ENCODE measurements at regions not wholly inside any gene's neighbourhood (a gene's known extent, or its start where the extent isn't known, plus 50 kb on each side); places are given as distances from the start of the nearest gene placed in this dataset.

- Histone ChIP-seq H3K79me2 (ENCODE audit: insufficient read depth, low read depth, low read length) (peaks cover 18% of the 10 kb centered on the region; the same call in 1 of the 2 replicates), H3K9me3 (ENCODE audit: low read length) (no peaks in the 10 kb centered on the region), H2AFZ (ENCODE audit: low read length) (no peak overlapping the region), H3K36me3 (ENCODE audit: insufficient read depth, low read length) (peaks cover 50% of the 10 kb centered on the region), H3K4me1 (ENCODE audit: insufficient read depth, low read length, poor library complexity, severe bottlenecking) (peaks cover 13% of the 10 kb centered on the region), H3K9me2 (ENCODE audit: insufficient read depth, low read length) (no peaks in the 10 kb centered on the region), H4K20me1 (ENCODE audit: insufficient read depth, low read length) (peaks cover 9% of the 10 kb centered on the region; the same call in 1 of the 2 replicates), H3K27ac (ENCODE audit: low read depth, low read length, poor library complexity, severe bottlenecking) (no peak overlapping the region), H3K4me3 (ENCODE audit: low read depth, low read length, poor library complexity, severe bottlenecking) (no peak overlapping the region), H3K4me2 (ENCODE audit: low read length) (no peak overlapping the region)
- intact Hi-C loops (cut with micrococcal nuclease; ENCODE audit: unreplicated experiment), result no loop called here
- ChIA-PET CTCF (ENCODE audit: unreplicated experiment) (interaction anchor here (0.6 kb wide), 1 partner anchor 155 kb away, joined by 3 read pairs; no protein-coding TSS in a partner anchor), POLR2A (no interaction called here)
- BruUV-seq (replicated peaks), result no TSS peak
- DNase-seq (ENCODE audit: low spot score), result no peak
- no peak for TF ChIP-seq EZH2phosphoT487 (IDR thresholded peaks at IDR 0.05; ENCODE audit: borderline replicate concordance, low read depth, low read length)
- no peak for TF ChIP-seq CTCF (conservative IDR thresholded peaks at IDR 0.05; ENCODE audit: low read length)
These were observed 170.8 kb upstream of the ZNF267 start for GRCh38 chr16:31702796-31703195.

- intact Hi-C loops (cut with micrococcal nuclease; ENCODE audit: unreplicated experiment), result no loop called here
- Histone ChIP-seq H3K9me3 (ENCODE audit: low read length) (no peaks in the 10 kb centered on the region), H3K4me2 (ENCODE audit: low read length) (no peak overlapping the region), H3K27ac (ENCODE audit: low read depth, low read length, poor library complexity, severe bottlenecking) (no peak overlapping the region), H3K4me1 (ENCODE audit: insufficient read depth, low read length, poor library complexity, severe bottlenecking) (peaks cover 13% of the 10 kb centered on the region), H3K79me2 (ENCODE audit: insufficient read depth, low read depth, low read length) (peaks cover 18% of the 10 kb centered on the region; the same call in 1 of the 2 replicates), H3K36me3 (ENCODE audit: insufficient read depth, low read length) (peaks cover 56% of the 10 kb centered on the region), H3K4me3 (ENCODE audit: low read depth, low read length, poor library complexity, severe bottlenecking) (no peak overlapping the region), H2AFZ (ENCODE audit: low read length) (no peak overlapping the region), H4K20me1 (ENCODE audit: insufficient read depth, low read length) (peaks cover 9% of the 10 kb centered on the region; the same call in 1 of the 2 replicates), H3K9me2 (ENCODE audit: insufficient read depth, low read length) (no peaks in the 10 kb centered on the region)
- no TSS peak for BruUV-seq (replicated peaks)
- ChIA-PET CTCF (ENCODE audit: unreplicated experiment) (interaction anchor here (0.6 kb wide), 1 partner anchor 155 kb away, joined by 3 read pairs; no protein-coding TSS in a partner anchor), POLR2A (interaction anchor here (2.0 kb wide), 1 partner anchor 9 kb away, joined by 6 read pairs; a partner anchor contains a TSS)
- no peak for TF ChIP-seq CTCF (conservative IDR thresholded peaks at IDR 0.05; ENCODE audit: low read length)
- no peak for TF ChIP-seq EZH2phosphoT487 (IDR thresholded peaks at IDR 0.05; ENCODE audit: borderline replicate concordance, low read depth, low read length)
- no peak for DNase-seq (ENCODE audit: low spot score)
These were observed 170.0 kb upstream of the ZNF267 start for GRCh38 chr16:31703526-31704128.

- H3K36me3 ChIP-seq (ENCODE audit: insufficient read depth, low read length), result peaks cover 56% of the 10 kb centered on the region
These were observed 169.5 kb upstream of the ZNF267 start for GRCh38 chr16:31704138-31704537.

More at GRCh38 chr16:31704138-31704537, 169.5 kb upstream of the ZNF267 start:
- no peak for TF ChIP-seq CTCF (conservative IDR thresholded peaks at IDR 0.05; ENCODE audit: low read length)
- TF ChIP-seq EZH2phosphoT487 (IDR thresholded peaks at IDR 0.05; ENCODE audit: borderline replicate concordance, low read depth, low read length), result no peak
- no peak for DNase-seq (ENCODE audit: low spot score)
- peaks cover 18% of the 10 kb centered on the region; the same call in 1 of the 2 replicates for H3K79me2 ChIP-seq (ENCODE audit: insufficient read depth, low read depth, low read length)
- BruUV-seq (replicated peaks), result no TSS peak
- intact Hi-C loops (cut with micrococcal nuclease; ENCODE audit: unreplicated experiment), result no loop called here
- H3K4me2 ChIP-seq (ENCODE audit: low read length), result no peak overlapping the region
- H3K4me3 ChIP-seq (ENCODE audit: low read depth, low read length, poor library complexity, severe bottlenecking), result no peak overlapping the region
- H2AFZ ChIP-seq (ENCODE audit: low read length), result no peak overlapping the region
- H4K20me1 ChIP-seq (ENCODE audit: insufficient read depth, low read length), result peaks cover 9% of the 10 kb centered on the region; the same call in 1 of the 2 replicates
- CTCF ChIA-PET (ENCODE audit: unreplicated experiment), result no interaction called here
- H3K9me2 ChIP-seq (ENCODE audit: insufficient read depth, low read length), result no peaks in the 10 kb centered on the region
- H3K27ac ChIP-seq (ENCODE audit: low read depth, low read length, poor library complexity, severe bottlenecking), result no peak overlapping the region
- H3K9me3 ChIP-seq (ENCODE audit: low read length), result no peaks in the 10 kb centered on the region
- peaks cover 13% of the 10 kb centered on the region for H3K4me1 ChIP-seq (ENCODE audit: insufficient read depth, low read length, poor library complexity, severe bottlenecking)
- POLR2A ChIA-PET, result interaction anchor here (2.0 kb wide), 1 partner anchor 9 kb away, joined by 6 read pairs; a partner anchor contains a TSS
